DND-41 (cell line): ENCODE measurements at regions not wholly inside any gene's neighbourhood (a gene's known extent, or its start where the extent isn't known, plus 50 kb on each side); places are given as distances from the start of the nearest gene placed in this dataset.

Experiments
- ATAC-seq: fragments of 200-7000 bp; cut with Tn5 transposase; 3 replicates; pipeline ENCODE4 v1.9.1; 2021; ENCODE audit warnings: low read depth; ENCODE audit not compliant: insufficient read depth
- DNase-seq: peaks from one replicate; pipeline ENCODE4 v3.0.0-alpha.2; 2020
- H2AFZ ChIP-seq: 2 replicates; pipeline ENCODE4 v1.6.0; 2012; ENCODE audit warnings: low read depth, low read length
- H3K27ac ChIP-seq: 2 replicates; pipeline ENCODE4 v1.5.1; 2012; ENCODE audit warnings: low read length, inconsistent platforms
- H3K27me3 ChIP-seq: fragments of 200-600 bp; sonication (generic); 2 replicates; pipeline ENCODE4 v1.6.0; 2012; ENCODE audit warnings: low read length, mild to moderate bottlenecking, inconsistent platforms; ENCODE audit not compliant: insufficient read depth, poor library complexity
- H3K36me3 ChIP-seq: 2 replicates; pipeline ENCODE4 v1.5.1; 2012; ENCODE audit warnings: low read length, inconsistent platforms; ENCODE audit not compliant: insufficient read depth
- H3K4me1 ChIP-seq: 2 replicates; pipeline ENCODE4 v1.5.1; 2012; ENCODE audit warnings: mild to moderate bottlenecking, low read length; ENCODE audit not compliant: insufficient read depth
- H3K4me2 ChIP-seq: 2 replicates; pipeline ENCODE4 v1.6.0; 2012; ENCODE audit warnings: mild to moderate bottlenecking, moderate library complexity, low read length, inconsistent platforms; ENCODE audit not compliant: insufficient read depth
- H3K4me3 ChIP-seq, 2 experiments: fragments of 200-600 bp in 1 of 2; shearing (Covaris generic) in 1 of 2; 2 replicates each; pipeline ENCODE4 v1.5.1; 2012 to 2016; ENCODE audit warnings: inconsistent platforms in 2 of 2, low read length in 2 of 2, mild to moderate bottlenecking in 2 of 2, low read depth in 1 of 2, moderate library complexity in 1 of 2
- H3K79me2 ChIP-seq: 2 replicates; pipeline ENCODE4 v1.6.0; 2012; ENCODE audit warnings: low read length, inconsistent platforms; ENCODE audit not compliant: insufficient read depth
- H3K9ac ChIP-seq: 2 replicates; pipeline ENCODE4 v1.6.0; 2012; ENCODE audit warnings: low read depth, mild to moderate bottlenecking, inconsistent platforms, low read length, moderate library complexity
- H3K9me3 ChIP-seq: 2 replicates; pipeline ENCODE4 v1.5.1; 2012; ENCODE audit warnings: low read length, moderate library complexity, mild to moderate bottlenecking, inconsistent platforms; ENCODE audit not compliant: insufficient read depth, severe bottlenecking
- H4K20me1 ChIP-seq: 2 replicates; pipeline ENCODE4 v1.6.0; 2012; ENCODE audit warnings: low read length; ENCODE audit not compliant: insufficient read depth
- CTCF ChIP-seq: IDR thresholded peaks from 2 replicates; pipeline ENCODE4 v1.5.1; 2012; ENCODE audit warnings: borderline replicate concordance, low read length, moderate library complexity, mild to moderate bottlenecking; ENCODE audit not compliant: poor library complexity, severe bottlenecking; ENCODE audit errors: extremely low read depth
- EZH2 ChIP-seq: IDR thresholded peaks from 3 replicates; pipeline ENCODE4 v1.6.1; 2012; ENCODE audit warnings: borderline replicate concordance, low read depth, mild to moderate bottlenecking, moderate library complexity, low read length, inconsistent platforms; ENCODE audit not compliant: severe bottlenecking

GRCh38 chr4:45640281-45640680, 483.6 kb downstream of the GABRG1 start:
- H3K4me3 ChIP-seq = no peak overlapping the region
- H3K4me2 ChIP-seq = no peak overlapping the region
- no peak overlapping the region for H3K9ac ChIP-seq
- H3K36me3 ChIP-seq = no peaks in the 10 kb centered on the region
- ATAC-seq (no peak), DNase-seq (no peak)
- H3K27ac ChIP-seq = no peak overlapping the region
- H2AFZ ChIP-seq = no peak overlapping the region
- no peaks in the 10 kb centered on the region for H3K27me3 ChIP-seq
- no peaks in the 10 kb centered on the region for H3K79me2 ChIP-seq
- no peaks in the 10 kb centered on the region for H3K9me3 ChIP-seq
- TF ChIP-seq EZH2 (no peak), CTCF (no peak)
- no peaks in the 10 kb centered on the region for H4K20me1 ChIP-seq
- no peaks in the 10 kb centered on the region for H3K4me1 ChIP-seq

- Histone ChIP-seq H3K27ac (no peak overlapping the region), H3K79me2 (no peaks in the 10 kb centered on the region), H3K36me3 (no peaks in the 10 kb centered on the region), H3K4me3 (no peak overlapping the region), H2AFZ (no peak overlapping the region), H4K20me1 (no peaks in the 10 kb centered on the region), H3K27me3 (no peaks in the 10 kb centered on the region), H3K9ac (no peak overlapping the region), H3K4me2 (no peak overlapping the region), H3K4me1 (no peaks in the 10 kb centered on the region), H3K9me3 (no peaks in the 10 kb centered on the region)
- TF ChIP-seq CTCF (no peak), EZH2 (no peak)
- no peak for ATAC-seq
- DNase-seq = no peak
Observed at GRCh38 chr4:45638641-45639040, 485.2 kb downstream of the GABRG1 start.

- no peaks in the 10 kb centered on the region for H3K9me3 ChIP-seq
- TF ChIP-seq CTCF = no peak
- TF ChIP-seq EZH2 = no peak
- no peak overlapping the region for H2AFZ ChIP-seq
- ATAC-seq (no peak), DNase-seq (no peak)
- no peak overlapping the region for H3K4me2 ChIP-seq
- no peak overlapping the region for H3K27ac ChIP-seq
- no peak overlapping the region for H3K4me3 ChIP-seq
- no peaks in the 10 kb centered on the region for H4K20me1 ChIP-seq
- H3K79me2 ChIP-seq = no peaks in the 10 kb centered on the region
- H3K27me3 ChIP-seq = no peaks in the 10 kb centered on the region
- H3K4me1 ChIP-seq = no peaks in the 10 kb centered on the region
- no peak overlapping the region for H3K9ac ChIP-seq
- no peaks in the 10 kb centered on the region for H3K36me3 ChIP-seq
Observed at GRCh38 chr4:45636175-45636574, 487.7 kb downstream of the GABRG1 start.

- H2AFZ ChIP-seq = no peak overlapping the region
- TF ChIP-seq CTCF (no peak), EZH2 (no peak)
- H3K4me1 ChIP-seq = no peaks in the 10 kb centered on the region
- H3K79me2 ChIP-seq = no peaks in the 10 kb centered on the region
- DNase-seq (no peak), ATAC-seq (no peak)
- no peak overlapping the region for H3K27ac ChIP-seq
- H3K27me3 ChIP-seq = no peaks in the 10 kb centered on the region
- H3K4me2 ChIP-seq = no peak overlapping the region
- no peaks in the 10 kb centered on the region for H3K9me3 ChIP-seq
- H4K20me1 ChIP-seq = no peaks in the 10 kb centered on the region
- no peaks in the 10 kb centered on the region for H3K36me3 ChIP-seq
- no peak overlapping the region for H3K9ac ChIP-seq
- no peak overlapping the region for H3K4me3 ChIP-seq
Observed at GRCh38 chr4:45629717-45630116, 494.1 kb downstream of the GABRG1 start.
